ENCODE measurements at regions not wholly inside any gene's neighbourhood (a gene's known extent, or its start where the extent isn't known, plus 50 kb on each side); places are given as distances from the start of the nearest gene placed in this dataset.

- DNase-seq: no peak
- no peaks in the 10 kb centered on the region for H3K27me3 ChIP-seq
- TF ChIP-seq CTCF (IDR thresholded peaks at IDR 0.05) (no peak), POLR2A (IDR thresholded peaks at IDR 0.05) (no peak)
- H3K4me1 ChIP-seq: no peaks in the 10 kb centered on the region
- no peaks in the 10 kb centered on the region for H3K36me3 ChIP-seq (replicated peaks in 1 of 2; ENCODE audit: insufficient read depth in 1 of 2, low read depth in 2 of 2)
- ATAC-seq: no peak
- 35 to 43% methylated on average over 1 of the region's 1 CpG for WGBS, 2 donors
- no peak overlapping the region for H3K4me3 ChIP-seq
- no peak overlapping the region for H3K27ac ChIP-seq
- no peaks in the 10 kb centered on the region for H3K9me3 ChIP-seq
- intact Hi-C loops (cut with DNase I): no loop called here
Observed at GRCh38 chr2:18208956-18209355, 330.5 kb downstream of the KCNS3 start.

DNA sequence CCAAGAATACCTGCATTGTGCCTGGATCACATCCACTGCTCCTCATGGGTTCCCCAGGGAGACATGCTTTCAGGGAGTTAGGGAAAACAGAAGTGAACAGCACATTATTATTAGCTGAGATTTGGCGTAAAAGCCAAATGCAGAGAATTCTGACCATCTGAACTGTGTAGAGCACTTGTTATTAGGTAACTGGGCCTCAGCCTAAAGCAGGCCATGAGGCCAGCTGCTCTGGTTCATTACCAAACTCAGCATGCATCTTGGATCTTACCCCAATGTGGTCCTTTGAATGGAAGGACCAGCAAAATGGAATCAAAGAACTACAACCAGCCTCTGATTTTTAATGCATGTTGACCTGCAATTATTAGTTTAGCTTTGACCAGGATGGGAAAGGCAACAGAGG lies 322.3 kb downstream of the KCNS3 start:
- Histone ChIP-seq H3K4me3 (no peak overlapping the region), H3K27me3 (no peaks in the 10 kb centered on the region), H3K4me1 (no peaks in the 10 kb centered on the region), H3K9me3 (no peaks in the 10 kb centered on the region), H3K36me3 (replicated peaks in 1 of 2; ENCODE audit: insufficient read depth in 1 of 2, low read depth in 2 of 2) (no peaks in the 10 kb centered on the region), H3K27ac (no peak overlapping the region)
- intact Hi-C loops (cut with DNase I): no loop called here
- TF ChIP-seq CTCF (IDR thresholded peaks at IDR 0.05): no peak
- no peak for TF ChIP-seq POLR2A (IDR thresholded peaks at IDR 0.05)
- DNase-seq (no peak), ATAC-seq (no peak)
- 78 to 81% methylated on average over 1 of the region's 1 CpG for WGBS, 2 donors

GRCh38 chr2:18198677-18199076 lies 320.2 kb downstream of the KCNS3 start:
- DNase-seq (no peak), ATAC-seq (no peak)
- intact Hi-C loops (cut with DNase I): no loop called here
- H3K4me3 ChIP-seq: no peak overlapping the region
- H3K27me3 ChIP-seq: no peaks in the 10 kb centered on the region
- TF ChIP-seq CTCF (IDR thresholded peaks at IDR 0.05): no peak
- TF ChIP-seq POLR2A (IDR thresholded peaks at IDR 0.05): no peak
- H3K27ac ChIP-seq: no peak overlapping the region
- no peaks in the 10 kb centered on the region for H3K9me3 ChIP-seq
- WGBS, 2 donors: 28 to 30% methylated on average over 2 of the region's 2 CpGs
- H3K4me1 ChIP-seq: no peaks in the 10 kb centered on the region
- no peaks in the 10 kb centered on the region for H3K36me3 ChIP-seq (replicated peaks in 1 of 2; ENCODE audit: insufficient read depth in 1 of 2, low read depth in 2 of 2)

- intact Hi-C loops (cut with DNase I): no loop called here
- ATAC-seq (no peak), DNase-seq (no peak)
- Histone ChIP-seq H3K27ac (no peak overlapping the region), H3K9me3 (no peaks in the 10 kb centered on the region), H3K27me3 (no peaks in the 10 kb centered on the region), H3K36me3 (replicated peaks in 1 of 2; ENCODE audit: insufficient read depth in 1 of 2, low read depth in 2 of 2) (no peaks in the 10 kb centered on the region), H3K4me3 (no peak overlapping the region), H3K4me1 (no peaks in the 10 kb centered on the region)
- 71 to 92% methylated on average over 1 of the region's 1 CpG for WGBS, 2 donors
- TF ChIP-seq POLR2A (IDR thresholded peaks at IDR 0.05) (no peak), CTCF (IDR thresholded peaks at IDR 0.05) (no peak)
Observed at GRCh38 chr2:18194161-18194560, 315.7 kb downstream of the KCNS3 start.

DNA sequence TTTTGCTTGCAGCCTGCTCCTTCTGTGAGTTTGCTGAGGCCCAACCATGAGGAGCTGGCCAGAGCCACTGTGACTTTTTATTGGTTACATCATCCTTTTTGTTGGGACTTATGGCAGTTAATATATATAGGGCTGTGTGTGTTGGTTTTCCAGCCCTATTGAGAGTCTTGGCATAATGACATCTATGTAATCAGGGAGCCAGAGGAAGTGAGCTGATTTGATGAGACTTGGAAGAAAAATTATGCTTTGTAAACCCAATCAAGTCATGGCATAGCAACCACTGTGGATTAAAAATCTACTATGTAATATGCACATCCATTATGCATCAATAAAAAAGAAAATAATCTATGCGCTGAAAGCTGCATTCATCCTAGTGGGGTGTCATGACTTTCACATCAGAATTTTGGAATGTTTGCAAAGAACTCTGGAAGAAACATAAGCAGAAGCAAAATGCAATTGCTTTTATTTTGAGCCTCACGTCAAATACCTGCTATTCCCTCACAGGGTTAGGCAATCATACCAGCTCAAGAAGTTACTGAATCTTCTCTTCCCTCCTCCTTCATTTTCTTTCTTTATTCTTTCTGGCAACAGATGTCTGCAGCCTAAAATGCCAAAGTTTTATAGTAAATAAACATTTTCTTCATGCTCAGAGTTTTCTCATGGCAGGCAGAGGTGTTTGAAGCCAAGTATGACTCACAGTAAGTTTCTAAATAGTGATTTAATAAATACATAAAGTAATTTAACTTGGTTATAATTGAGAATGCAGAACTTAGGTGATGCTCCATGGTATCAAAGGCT lies 308.5 kb downstream of the KCNS3 start:
- WGBS, 2 donors: 36 to 38% methylated on average over 2 of the region's 2 CpGs
- H3K9me3 ChIP-seq: no peaks in the 10 kb centered on the region
- intact Hi-C loops (cut with DNase I): no loop called here
- no peak overlapping the region for H3K4me3 ChIP-seq
- H3K36me3 ChIP-seq (replicated peaks in 1 of 2; ENCODE audit: insufficient read depth in 1 of 2, low read depth in 2 of 2): no peaks in the 10 kb centered on the region
- TF ChIP-seq POLR2A (IDR thresholded peaks at IDR 0.05) (no peak), CTCF (IDR thresholded peaks at IDR 0.05) (no peak)
- no peaks in the 10 kb centered on the region for H3K27me3 ChIP-seq
- no peak overlapping the region for H3K27ac ChIP-seq
- ATAC-seq (no peak), DNase-seq (no peak)
- no peaks in the 10 kb centered on the region for H3K4me1 ChIP-seq
